GM18517 (cell line): ENCODE measurements at regions not wholly inside any gene's neighbourhood (a gene's known extent, or its start where the extent isn't known, plus 50 kb on each side); places are given as distances from the start of the nearest gene placed in this dataset.
"Not testable (repeated sequence)": the region's sequence is repeated elsewhere in the genome, so short reads cannot be mapped to it uniquely, and the experiment has no call there.

ENCODE experiments used
- ATAC-seq: cut with Tn5 transposase; IDR thresholded peaks from one replicate; pipeline ENCODE4 v1.9.1; 2021; ENCODE audit warnings: mild to moderate bottlenecking, moderate library complexity; ENCODE audit not compliant: unreplicated experiment

DNA sequence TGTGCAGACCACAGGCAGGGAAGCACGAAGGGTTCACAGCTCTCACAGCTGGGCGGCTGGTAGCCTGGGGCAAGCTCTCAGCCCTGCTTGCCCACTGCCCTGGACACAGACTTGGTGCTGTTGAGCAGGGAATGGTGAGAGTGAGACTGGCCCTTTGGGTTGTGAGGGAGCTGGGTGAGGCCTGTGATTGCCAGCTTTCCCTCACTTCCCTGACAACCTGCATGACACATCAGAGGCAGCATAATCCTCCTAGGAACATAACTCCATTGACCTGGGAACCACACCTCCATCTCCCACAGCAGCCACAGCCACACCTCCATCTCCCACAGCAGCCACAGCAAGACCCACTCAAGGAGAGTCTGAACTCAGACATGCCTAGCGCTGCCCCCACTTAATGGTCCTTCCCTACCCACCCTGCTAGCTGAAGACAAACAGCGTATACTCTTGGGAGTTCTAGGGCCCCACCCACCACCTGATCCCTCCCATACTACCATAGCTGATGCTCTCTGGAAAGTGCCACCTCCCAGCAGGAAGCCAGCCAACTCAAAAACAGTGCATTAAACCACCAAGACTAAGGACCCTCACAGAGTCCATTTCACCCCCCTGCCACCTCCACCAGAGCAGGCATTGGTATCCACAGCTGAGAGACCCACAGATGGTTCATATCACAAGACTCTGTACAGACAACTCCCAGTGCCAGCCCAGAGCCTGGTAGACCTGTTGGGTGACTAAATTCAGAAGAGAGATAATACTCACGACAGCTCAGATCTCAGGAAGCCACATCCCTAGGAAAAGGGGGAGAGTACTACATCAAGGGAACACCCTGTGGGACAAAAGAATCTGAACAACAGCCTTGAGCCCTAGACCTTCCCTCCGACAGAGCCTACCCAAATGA lies 60.2 kb upstream of the PRSS3 start:
- ATAC-seq: not testable (repeated sequence)

- ATAC-seq: no peak
Measured at GRCh38 chr9:33737811-33738606, 57.4 kb upstream of the PRSS3 start.

- no peak for ATAC-seq
Measured at GRCh38 chr9:33739398-33739797, 56.0 kb upstream of the PRSS3 start.

DNA sequence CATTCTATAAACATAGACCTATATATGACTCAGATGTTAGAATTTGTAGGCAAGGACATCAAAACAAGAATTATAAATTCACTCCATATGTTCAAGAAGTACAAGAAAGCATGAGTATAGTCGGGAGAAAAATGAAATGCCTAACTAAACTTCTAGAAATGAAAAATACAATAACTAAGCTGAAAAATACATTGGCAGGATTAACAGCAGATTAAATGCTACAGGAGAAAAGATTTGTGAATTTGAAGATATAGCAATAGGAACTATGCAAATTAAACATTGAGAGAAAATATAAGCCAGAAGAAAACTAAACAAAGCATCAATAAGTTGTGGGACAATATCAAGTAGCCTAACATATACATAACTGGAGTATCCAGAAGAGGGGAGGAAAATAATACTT lies 55.3 kb upstream of the PRSS3 start:
- ATAC-seq: no peak

DNA sequence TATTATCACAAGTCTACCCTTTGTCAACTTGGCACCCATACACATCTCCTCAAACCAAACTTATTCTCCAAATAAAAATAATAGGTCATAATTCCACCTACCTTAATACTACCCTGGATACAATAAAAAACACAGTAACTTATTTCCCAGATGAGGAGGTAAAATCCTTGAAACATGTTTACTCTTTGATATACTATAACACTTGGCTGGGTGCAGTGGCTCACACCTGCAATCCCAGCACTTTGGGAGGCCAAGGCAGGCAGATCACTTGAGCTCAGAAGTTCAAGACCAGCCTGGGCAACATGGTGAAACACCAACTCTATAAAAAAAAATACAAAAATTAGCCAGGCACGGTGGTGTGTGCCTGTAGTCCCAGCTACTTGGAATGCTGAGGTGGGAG lies 54.4 kb upstream of the PRSS3 start:
- not testable (repeated sequence) for ATAC-seq

- no peak for ATAC-seq
Measured at GRCh38 chr9:33742051-33742450, 53.3 kb upstream of the PRSS3 start.

DNA sequence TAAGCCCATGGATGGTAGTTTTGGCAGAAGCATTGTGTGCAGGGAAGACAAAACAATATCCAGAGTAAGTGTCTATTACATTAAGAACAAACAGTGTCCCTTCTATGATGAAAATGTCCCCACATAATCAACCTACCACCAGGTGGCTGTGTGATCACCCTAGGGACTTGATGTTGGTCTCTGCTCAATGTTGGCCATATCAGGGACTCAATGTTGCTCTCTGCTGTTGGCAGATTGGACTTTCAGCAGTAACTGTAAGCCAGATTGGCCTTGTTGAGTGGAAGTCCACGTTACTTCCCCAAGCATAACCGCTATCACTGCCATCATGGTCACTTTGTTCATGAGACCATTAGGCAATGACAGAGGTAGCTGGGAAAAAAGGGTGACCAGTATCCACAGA lies 52.8 kb upstream of the PRSS3 start:
- ATAC-seq: no peak
